Ishikawa (cell line): ENCODE measurements at regions not wholly inside any gene's neighbourhood (a gene's known extent, or its start where the extent isn't known, plus 50 kb on each side); places are given as distances from the start of the nearest gene placed in this dataset.

Source experiments
- CEBPB ChIP-seq: IDR thresholded peaks from 2 replicates; pipeline ENCODE4 v1.6.1; 2012
- CREB1 ChIP-seq: IDR thresholded peaks from 2 replicates; pipeline ENCODE4 v1.6.1; 2012; ENCODE audit warnings: low read depth
- EGR1 ChIP-seq: IDR thresholded peaks from 2 replicates; pipeline ENCODE4 v1.6.1; 2012
- EP300 ChIP-seq: IDR thresholded peaks from 2 replicates; pipeline ENCODE4 v1.6.1; 2012; ENCODE audit warnings: borderline replicate concordance
- FOXM1 ChIP-seq: IDR thresholded peaks from 2 replicates; pipeline ENCODE4 v1.6.1; 2012; ENCODE audit warnings: low read depth, borderline replicate concordance
- MAX ChIP-seq: IDR thresholded peaks from 2 replicates; pipeline ENCODE4 v1.6.1; 2012
- NFIC ChIP-seq: IDR thresholded peaks from 2 replicates; pipeline ENCODE4 v1.6.1; 2012
- RAD21 ChIP-seq: IDR thresholded peaks from 2 replicates; pipeline ENCODE4 v1.6.1; 2012; ENCODE audit warnings: low read depth
- REST ChIP-seq: IDR thresholded peaks from 2 replicates; pipeline ENCODE4 v1.6.1; 2012; ENCODE audit warnings: low read depth, mild to moderate bottlenecking
- TAF1 ChIP-seq: IDR thresholded peaks from 2 replicates; pipeline ENCODE4 v1.6.1; 2012; ENCODE audit warnings: low read depth, mild to moderate bottlenecking
- TCF12 ChIP-seq: IDR thresholded peaks from 2 replicates; pipeline ENCODE4 v1.6.1; 2012; ENCODE audit warnings: low read depth
- TEAD4 ChIP-seq: IDR thresholded peaks from 2 replicates; pipeline ENCODE4 v1.6.1; 2012
- USF1 ChIP-seq: IDR thresholded peaks from 2 replicates; pipeline ENCODE4 v1.6.1; 2012
- YY1 ChIP-seq: IDR thresholded peaks from 2 replicates; pipeline ENCODE4 v1.6.1; 2012; ENCODE audit warnings: low read depth
- ZBTB7A ChIP-seq: IDR thresholded peaks from 2 replicates; pipeline ENCODE4 v1.6.1; 2012; ENCODE audit warnings: low read depth

- no peak for TF ChIP-seq REST
- TF ChIP-seq MAX, result no peak
- TF ChIP-seq TCF12, result no peak
These were observed 88.2 kb downstream of the GAS1 start for GRCh38 chr9:86859056-86859455.

GRCh38 chr9:86858009-86858408 is 89.3 kb downstream of the GAS1 start:
- no peak for TF ChIP-seq TCF12
- no peak for TF ChIP-seq EGR1
- no peak for TF ChIP-seq ZBTB7A
- TF ChIP-seq TEAD4, result no peak
- TF ChIP-seq MAX, result no peak
- no peak for TF ChIP-seq CEBPB
- no peak for TF ChIP-seq EP300
- TF ChIP-seq REST, result no peak
- no peak for TF ChIP-seq RAD21
- no peak for TF ChIP-seq NFIC
- TF ChIP-seq TAF1, result no peak
- no peak for TF ChIP-seq USF1
- TF ChIP-seq FOXM1, result no peak
- no peak for TF ChIP-seq CREB1
- no peak for TF ChIP-seq YY1

- TF ChIP-seq CREB1 (no peak), REST (no peak), CEBPB (no peak), FOXM1 (no peak), USF1 (no peak), RAD21 (no peak), TEAD4 (no peak), EP300 (no peak), YY1 (no peak), NFIC (no peak), TCF12 (no peak)
These were observed 91.0 kb downstream of the GAS1 start for GRCh38 chr9:86856259-86856658.

GRCh38 chr9:86854898-86855523 is 92.3 kb downstream of the GAS1 start:
- TF ChIP-seq CEBPB (no peak), TEAD4 (no peak), ZBTB7A (no peak), YY1 (no peak), NFIC (no peak), USF1 (no peak), MAX (no peak)
